ENCODE measurements at regions not wholly inside any gene's neighbourhood (a gene's known extent, or its start where the extent isn't known, plus 50 kb on each side); places are given as distances from the start of the nearest gene placed in this dataset.

GRCh38 chr11:86743223-86744118 is 56.9 kb upstream of the PRSS23 start:
- no peak for TF ChIP-seq CTCF (IDR thresholded peaks at IDR 0.05; ENCODE audit: low read depth, low read length)
- DNase-seq (ENCODE audit: low read depth in 2 of 2): peak; percentile 93 to 99
- no peak overlapping the region for H3K4me3 ChIP-seq (replicated peaks in 1 of 2; ENCODE audit: low read depth in 2 of 2, low read length in 2 of 2)

GRCh38 chr11:86741839-86742805 is 58.2 kb upstream of the PRSS23 start:
- peak; percentile 66 to 95 for DNase-seq (ENCODE audit: low read depth in 2 of 2)
- no peak for TF ChIP-seq CTCF (IDR thresholded peaks at IDR 0.05; ENCODE audit: low read depth, low read length)
- H3K4me3 ChIP-seq (replicated peaks in 1 of 2; ENCODE audit: low read depth in 2 of 2, low read length in 2 of 2): no peak overlapping the region

- no peak for TF ChIP-seq CTCF (IDR thresholded peaks at IDR 0.05; ENCODE audit: low read depth, low read length)
- DNase-seq (ENCODE audit: low read depth in 2 of 2): no peak
- no peak overlapping the region for H3K4me3 ChIP-seq (replicated peaks in 1 of 2; ENCODE audit: low read depth in 2 of 2, low read length in 2 of 2)
These were observed 58.9 kb upstream of the PRSS23 start for GRCh38 chr11:86741484-86741835.

- DNase-seq (ENCODE audit: low read depth in 2 of 2): peak; percentile 97 to 99
- no peak for TF ChIP-seq CTCF (IDR thresholded peaks at IDR 0.05; ENCODE audit: low read depth, low read length)
- H3K4me3 ChIP-seq (replicated peaks in 1 of 2; ENCODE audit: low read depth in 2 of 2, low read length in 2 of 2): no peak overlapping the region
These were observed 59.5 kb upstream of the PRSS23 start for GRCh38 chr11:86740628-86741483.

GRCh38 chr11:86738568-86738967 is 61.8 kb upstream of the PRSS23 start:
- no peak overlapping the region for H3K4me3 ChIP-seq (replicated peaks in 1 of 2; ENCODE audit: low read depth in 2 of 2, low read length in 2 of 2)
- no peak for DNase-seq (ENCODE audit: low read depth in 2 of 2)
- TF ChIP-seq CTCF (IDR thresholded peaks at IDR 0.05; ENCODE audit: low read depth, low read length): no peak

- DNase-seq (ENCODE audit: low read depth in 2 of 2): peak; percentile 92 to 93
- H3K4me3 ChIP-seq (replicated peaks in 1 of 2; ENCODE audit: low read depth in 2 of 2, low read length in 2 of 2): no peak overlapping the region
- no peak for TF ChIP-seq CTCF (IDR thresholded peaks at IDR 0.05; ENCODE audit: low read depth, low read length)
These were observed 62.6 kb upstream of the PRSS23 start for GRCh38 chr11:86737737-86738136.
